KMS-11 (cell line): ENCODE measurements at regions not wholly inside any gene's neighbourhood (a gene's known extent, or its start where the extent isn't known, plus 50 kb on each side); places are given as distances from the start of the nearest gene placed in this dataset.

Source experiments
- H2AFZ ChIP-seq: fragments of 200-600 bp; sonication (generic); 2 replicates; pipeline ENCODE4 v1.6.1; 2016; ENCODE audit warnings: antibody characterized with exemption, mixed run types, low read depth
- H3K27ac ChIP-seq: fragments of 200-600 bp; sonication (generic); 2 replicates; pipeline ENCODE4 v1.6.1; 2016; ENCODE audit warnings: mild to moderate bottlenecking, mixed run types
- H3K27me3 ChIP-seq: fragments of 200-600 bp; sonication (generic); 2 replicates; pipeline ENCODE4 v1.6.1; 2017; ENCODE audit warnings: mild to moderate bottlenecking, low read depth, mixed run types, moderate library complexity; ENCODE audit not compliant: insufficient read depth
- H3K36me3 ChIP-seq: fragments of 200-600 bp; sonication (generic); 2 replicates; pipeline ENCODE4 v1.6.1; 2017; ENCODE audit warnings: mild to moderate bottlenecking, mixed run types; ENCODE audit not compliant: insufficient read depth
- H3K4me1 ChIP-seq: fragments of 200-600 bp; sonication (generic); 2 replicates; pipeline ENCODE4 v1.6.1; 2016; ENCODE audit warnings: mild to moderate bottlenecking, low read depth, mixed run types; ENCODE audit not compliant: poor library complexity, severe bottlenecking
- H3K4me2 ChIP-seq: fragments of 200-600 bp; sonication (generic); 2 replicates; pipeline ENCODE4 v1.7.0; 2016; ENCODE audit warnings: mild to moderate bottlenecking, mixed run types
- H3K4me3 ChIP-seq: fragments of 200-600 bp; sonication (generic); IDR thresholded peaks from 2 replicates; pipeline ENCODE4 v1.6.1; 2017; ENCODE audit warnings: low read depth, low read length, mixed read lengths; ENCODE audit not compliant: insufficient read depth
- H3K79me2 ChIP-seq: fragments of 200-600 bp; sonication (generic); 2 replicates; pipeline ENCODE4 v1.6.1; 2016; ENCODE audit warnings: low read depth, mixed run types; ENCODE audit not compliant: insufficient read depth
- H3K9ac ChIP-seq: fragments of 200-600 bp; sonication (generic); 2 replicates; pipeline ENCODE4 v1.6.1; 2016; ENCODE audit warnings: mild to moderate bottlenecking, mixed run types
- H4K20me1 ChIP-seq: fragments of 200-600 bp; sonication (generic); 2 replicates; pipeline ENCODE4 v1.6.1; 2016; ENCODE audit warnings: mild to moderate bottlenecking, mixed run types; ENCODE audit not compliant: insufficient read depth
- TF ChIP-seq, protein P1 (sequence below): fragments of 200-600 bp; sonication (generic); conservative IDR thresholded peaks from 2 replicates; pipeline ENCODE4 v1.6.1; 2017; ENCODE audit warnings: low read depth, mild to moderate bottlenecking, antibody characterized with exemption, low read length, moderate library complexity, mixed read lengths

DNA sequence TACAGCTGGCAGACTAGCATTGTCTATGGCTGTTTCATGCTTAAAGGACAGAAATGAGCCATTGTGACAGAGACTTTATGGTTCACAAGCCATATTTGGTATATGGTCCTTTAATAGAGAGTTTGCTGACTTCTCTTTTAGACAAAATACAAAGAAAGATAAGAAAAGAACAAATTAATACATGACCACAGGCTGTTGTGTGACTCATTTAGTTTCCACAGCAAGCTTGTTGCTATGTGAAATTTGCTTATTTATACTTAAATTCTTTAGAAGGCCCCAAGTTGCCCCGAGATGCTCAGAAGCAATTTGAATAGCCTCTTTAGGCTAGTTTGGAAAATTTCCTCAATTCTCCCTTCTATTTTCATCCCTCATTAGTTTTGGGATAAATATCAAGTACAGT is 315.3 kb upstream of the RPS23 start:
- Histone ChIP-seq H3K9ac (no peak overlapping the region), H3K4me1 (no peaks in the 10 kb centered on the region), H3K27me3 (no peaks in the 10 kb centered on the region), H3K36me3 (no peaks in the 10 kb centered on the region), H3K27ac (no peak overlapping the region), H3K4me3 (no peak overlapping the region), H2AFZ (no peak overlapping the region), H3K4me2 (no peak overlapping the region), H4K20me1 (no peaks in the 10 kb centered on the region), H3K79me2 (no peaks in the 10 kb centered on the region)
- TF ChIP-seq, protein P1, sequence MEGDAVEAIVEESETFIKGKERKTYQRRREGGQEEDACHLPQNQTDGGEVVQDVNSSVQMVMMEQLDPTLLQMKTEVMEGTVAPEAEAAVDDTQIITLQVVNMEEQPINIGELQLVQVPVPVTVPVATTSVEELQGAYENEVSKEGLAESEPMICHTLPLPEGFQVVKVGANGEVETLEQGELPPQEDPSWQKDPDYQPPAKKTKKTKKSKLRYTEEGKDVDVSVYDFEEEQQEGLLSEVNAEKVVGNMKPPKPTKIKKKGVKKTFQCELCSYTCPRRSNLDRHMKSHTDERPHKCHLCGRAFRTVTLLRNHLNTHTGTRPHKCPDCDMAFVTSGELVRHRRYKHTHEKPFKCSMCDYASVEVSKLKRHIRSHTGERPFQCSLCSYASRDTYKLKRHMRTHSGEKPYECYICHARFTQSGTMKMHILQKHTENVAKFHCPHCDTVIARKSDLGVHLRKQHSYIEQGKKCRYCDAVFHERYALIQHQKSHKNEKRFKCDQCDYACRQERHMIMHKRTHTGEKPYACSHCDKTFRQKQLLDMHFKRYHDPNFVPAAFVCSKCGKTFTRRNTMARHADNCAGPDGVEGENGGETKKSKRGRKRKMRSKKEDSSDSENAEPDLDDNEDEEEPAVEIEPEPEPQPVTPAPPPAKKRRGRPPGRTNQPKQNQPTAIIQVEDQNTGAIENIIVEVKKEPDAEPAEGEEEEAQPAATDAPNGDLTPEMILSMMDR: no peak

DNA sequence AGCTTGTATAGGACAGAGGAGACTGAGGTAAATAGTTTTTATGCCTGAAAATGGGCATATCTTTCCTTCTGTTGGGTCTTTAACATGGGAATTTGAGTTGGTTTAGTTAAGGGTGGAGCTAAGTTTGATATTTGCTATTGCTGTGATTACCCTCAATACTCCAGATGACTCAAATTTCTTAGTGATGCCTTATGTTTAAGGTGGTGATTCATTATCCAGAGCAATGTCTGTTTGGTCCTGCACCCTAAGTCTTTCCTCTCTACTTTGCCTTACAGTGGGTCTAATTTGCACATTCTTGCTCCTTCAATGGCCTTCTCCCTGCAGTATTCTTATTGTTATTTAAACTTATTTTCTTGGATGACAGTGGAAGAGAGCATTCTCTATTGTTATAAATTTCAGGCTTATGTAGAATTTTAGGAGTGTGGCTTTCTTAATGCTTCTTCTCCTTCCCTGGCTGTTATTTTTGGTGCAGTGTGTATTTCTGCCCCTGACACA is 312.9 kb upstream of the RPS23 start:
- TF ChIP-seq, protein P1: no peak
- H2AFZ ChIP-seq: no peak overlapping the region
- no peak overlapping the region for H3K9ac ChIP-seq
- no peak overlapping the region for H3K4me3 ChIP-seq
- H3K27ac ChIP-seq: no peak overlapping the region
- no peaks in the 10 kb centered on the region for H4K20me1 ChIP-seq
- H3K4me2 ChIP-seq: no peak overlapping the region
- no peaks in the 10 kb centered on the region for H3K36me3 ChIP-seq
- H3K79me2 ChIP-seq: no peaks in the 10 kb centered on the region
- no peaks in the 10 kb centered on the region for H3K27me3 ChIP-seq
- H3K4me1 ChIP-seq: no peaks in the 10 kb centered on the region

GRCh38 chr5:82590112-82590511 is 312.0 kb upstream of the RPS23 start:
- Histone ChIP-seq H3K27ac (no peak overlapping the region), H3K4me3 (no peak overlapping the region), H3K79me2 (no peaks in the 10 kb centered on the region), H3K9ac (no peak overlapping the region), H3K4me1 (no peaks in the 10 kb centered on the region), H3K27me3 (no peaks in the 10 kb centered on the region), H3K36me3 (no peaks in the 10 kb centered on the region), H3K4me2 (no peak overlapping the region), H2AFZ (no peak overlapping the region), H4K20me1 (no peaks in the 10 kb centered on the region)
- TF ChIP-seq, protein P1: no peak

DNA sequence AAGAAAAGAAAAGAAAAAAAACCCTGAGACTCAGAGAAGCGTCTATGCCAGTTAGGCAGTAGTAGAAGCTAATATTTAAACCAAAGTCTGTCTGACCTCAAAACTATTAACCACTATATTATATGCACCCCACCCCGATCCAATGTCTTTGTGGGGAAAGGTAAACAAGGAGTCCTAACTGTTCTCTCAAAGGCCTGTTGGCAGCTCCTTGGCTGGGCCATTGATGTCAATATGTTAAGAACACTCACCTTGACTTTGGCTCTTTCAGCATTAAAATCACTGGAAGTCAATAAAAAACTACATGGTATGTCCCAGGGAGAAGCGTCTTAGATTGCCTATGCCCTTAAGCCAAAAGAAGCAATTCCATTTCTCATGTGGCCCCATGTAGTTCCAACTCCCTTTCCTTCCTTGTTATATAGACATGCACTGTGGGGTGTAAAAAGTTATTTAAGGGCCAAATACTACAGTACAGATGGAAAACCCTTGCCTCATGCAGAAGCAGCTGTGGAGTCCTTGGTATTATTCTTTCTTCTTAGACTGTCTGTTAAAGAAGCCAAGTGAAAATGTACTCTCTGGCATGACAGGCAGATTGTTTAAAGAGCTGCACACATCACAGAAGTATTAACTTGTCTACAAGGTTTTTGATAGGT is 308.6 kb upstream of the RPS23 start:
- H3K9ac ChIP-seq: no peak overlapping the region
- no peak overlapping the region for H2AFZ ChIP-seq
- H3K27me3 ChIP-seq: no peaks in the 10 kb centered on the region
- H3K27ac ChIP-seq: no peak overlapping the region
- TF ChIP-seq, protein P1: no peak
- no peaks in the 10 kb centered on the region for H3K79me2 ChIP-seq
- no peaks in the 10 kb centered on the region for H3K4me1 ChIP-seq
- H4K20me1 ChIP-seq: no peaks in the 10 kb centered on the region
- H3K4me2 ChIP-seq: no peak overlapping the region
- no peak overlapping the region for H3K4me3 ChIP-seq
- H3K36me3 ChIP-seq: no peaks in the 10 kb centered on the region
